HFF-Myc (cell line): ENCODE measurements at regions not wholly inside any gene's neighbourhood (a gene's known extent, or its start where the extent isn't known, plus 50 kb on each side); places are given as distances from the start of the nearest gene placed in this dataset.
"Not testable (repeated sequence)": the region's sequence is repeated elsewhere in the genome, so short reads cannot be mapped to it uniquely, and the experiment has no call there.

Experiments used
- DNase-seq: peaks from one replicate; pipeline ENCODE4 v3.0.0-alpha.2; 2011; ENCODE audit warnings: low read depth; ENCODE audit errors: extremely low read depth
- H3K4me3 ChIP-seq: replicated peaks from 2 replicates; pipeline ENCODE4 v1.5.1; 2011; ENCODE audit warnings: low read depth, mild to moderate bottlenecking, control low read depth, low read length
- CTCF ChIP-seq: IDR thresholded peaks from 2 replicates; pipeline ENCODE4 v1.5.1; 2012; ENCODE audit warnings: mild to moderate bottlenecking, low read depth, low read length, control low read depth; ENCODE audit errors: missing control alignments

GRCh38 chr20:11170565-11170964 is 496.8 kb upstream of the JAG1 start:
- no peak for DNase-seq
- H3K4me3 ChIP-seq, result no peak overlapping the region
- TF ChIP-seq CTCF, result no peak

DNA sequence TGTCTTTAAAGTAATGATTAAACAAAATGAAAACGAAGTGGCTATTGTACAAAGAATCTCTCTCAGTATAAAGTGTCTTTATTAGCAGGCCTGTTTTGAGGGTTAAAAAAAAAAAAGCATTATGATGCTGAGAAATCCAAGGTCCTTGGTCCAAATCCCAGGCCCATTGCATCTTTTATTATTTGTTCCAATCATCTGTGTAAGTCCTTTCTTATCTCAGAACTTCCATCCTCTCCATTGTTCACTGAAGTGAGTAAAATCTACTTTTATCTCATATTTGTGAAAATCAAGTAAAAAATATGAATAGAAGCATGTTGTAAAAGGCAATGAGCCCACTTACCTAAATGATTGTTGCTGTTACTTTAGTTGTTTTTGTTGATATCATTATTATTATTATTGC is 499.1 kb upstream of the JAG1 start:
- TF ChIP-seq CTCF, result no peak
- H3K4me3 ChIP-seq, result no peak overlapping the region
- no peak for DNase-seq

DNA sequence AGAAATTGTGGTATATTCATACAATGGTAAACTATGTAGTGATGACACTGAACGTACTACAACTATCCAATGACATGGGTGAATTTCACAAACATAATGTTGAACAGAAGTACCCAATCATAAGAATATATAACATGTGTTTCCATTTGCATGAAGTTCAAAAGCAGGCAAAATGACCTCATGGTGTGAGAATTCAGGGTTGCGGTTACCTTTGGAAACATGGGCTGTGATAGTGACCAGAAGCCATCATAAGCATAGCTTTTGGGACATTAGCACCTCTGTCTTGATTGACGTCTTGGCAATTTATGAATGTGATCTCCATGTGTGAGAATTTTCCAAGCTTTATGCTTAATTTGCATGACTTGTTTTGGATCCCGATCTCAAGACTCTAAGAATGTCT is 500.1 kb upstream of the JAG1 start:
- TF ChIP-seq CTCF, result no peak
- DNase-seq, result no peak
- H3K4me3 ChIP-seq, result no peak overlapping the region

DNA sequence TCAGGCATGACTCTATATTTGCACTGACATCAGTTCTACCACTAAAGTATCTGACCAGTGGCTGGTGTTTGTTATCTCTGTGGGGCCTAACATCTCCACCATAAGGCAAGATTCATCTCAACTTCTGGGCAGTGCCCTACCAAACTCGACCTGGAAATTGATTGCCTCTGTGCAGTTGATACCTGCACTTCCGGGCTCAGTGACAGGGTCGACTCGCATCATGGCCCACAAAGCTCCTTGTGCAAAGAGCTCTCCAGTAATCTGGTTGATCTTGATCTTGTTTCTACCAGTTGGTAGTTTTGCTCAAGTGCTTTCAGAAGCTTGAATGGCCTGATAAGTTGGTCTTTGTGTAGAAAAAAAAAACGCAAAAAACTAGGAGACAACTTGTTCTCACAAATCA is 501.1 kb upstream of the JAG1 start:
- H3K4me3 ChIP-seq, result no peak overlapping the region
- no peak for TF ChIP-seq CTCF
- DNase-seq, result no peak

- no peak for DNase-seq
- no peak for TF ChIP-seq CTCF
- no peak overlapping the region for H3K4me3 ChIP-seq
Measured at GRCh38 chr20:11176431-11176830, 502.6 kb upstream of the JAG1 start.

DNA sequence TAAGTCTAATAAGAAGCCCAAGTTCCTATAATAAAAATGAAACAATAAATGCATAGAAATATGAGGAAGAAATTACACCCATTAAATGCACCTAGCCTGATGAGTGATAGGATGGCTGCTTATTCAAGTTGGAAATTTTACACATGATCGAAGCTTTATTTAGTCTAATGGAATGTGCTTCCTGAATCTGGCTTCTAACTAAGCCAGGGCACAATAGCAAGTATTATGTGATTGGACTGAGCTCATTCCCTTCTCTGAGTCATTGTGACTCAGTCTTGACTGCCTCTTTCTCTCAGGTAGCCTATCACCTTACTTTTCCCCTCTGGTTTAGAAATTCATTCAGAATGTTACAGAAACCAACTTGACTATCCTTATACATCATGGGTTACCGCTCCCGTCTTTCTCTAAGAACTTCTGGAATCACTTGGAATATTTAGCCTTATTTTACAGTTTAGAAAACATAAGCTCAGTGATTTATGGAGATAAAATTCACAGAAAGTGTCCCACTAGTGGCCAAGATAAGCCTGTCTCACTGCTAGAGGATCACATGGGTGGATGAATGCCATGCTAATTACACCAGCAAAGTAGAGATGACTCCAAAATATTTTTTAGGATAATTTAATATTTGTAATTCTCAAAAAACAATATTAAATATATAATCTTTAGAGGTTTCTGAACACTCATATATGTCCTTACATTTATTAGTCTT is 505.3 kb upstream of the JAG1 start:
- TF ChIP-seq CTCF, result no peak
- peak; percentile 11 for DNase-seq
- no peak overlapping the region for H3K4me3 ChIP-seq

GRCh38 chr20:11180186-11180585 is 506.4 kb upstream of the JAG1 start:
- no peak for TF ChIP-seq CTCF
- DNase-seq, result no peak
- no peak overlapping the region for H3K4me3 ChIP-seq

- not testable (repeated sequence) for H3K4me3 ChIP-seq, DNase-seq
Measured at GRCh38 chr20:11181129-11181528, 507.3 kb upstream of the JAG1 start.
